ENCODE measurements at regions not wholly inside any gene's neighbourhood (a gene's known extent, or its start where the extent isn't known, plus 50 kb on each side); places are given as distances from the start of the nearest gene placed in this dataset.
"Not testable (repeated sequence)": the region's sequence is repeated elsewhere in the genome, so short reads cannot be mapped to it uniquely, and the experiment has no call there.

GRCh38 chr5:126269511-126269910, 153.7 kb upstream of the GRAMD2B start:
- DNase-seq (ENCODE audit: low spot score) = no peak

- no peak for DNase-seq (ENCODE audit: low spot score)
Observed at GRCh38 chr5:126271141-126271540, 152.1 kb upstream of the GRAMD2B start.

DNA sequence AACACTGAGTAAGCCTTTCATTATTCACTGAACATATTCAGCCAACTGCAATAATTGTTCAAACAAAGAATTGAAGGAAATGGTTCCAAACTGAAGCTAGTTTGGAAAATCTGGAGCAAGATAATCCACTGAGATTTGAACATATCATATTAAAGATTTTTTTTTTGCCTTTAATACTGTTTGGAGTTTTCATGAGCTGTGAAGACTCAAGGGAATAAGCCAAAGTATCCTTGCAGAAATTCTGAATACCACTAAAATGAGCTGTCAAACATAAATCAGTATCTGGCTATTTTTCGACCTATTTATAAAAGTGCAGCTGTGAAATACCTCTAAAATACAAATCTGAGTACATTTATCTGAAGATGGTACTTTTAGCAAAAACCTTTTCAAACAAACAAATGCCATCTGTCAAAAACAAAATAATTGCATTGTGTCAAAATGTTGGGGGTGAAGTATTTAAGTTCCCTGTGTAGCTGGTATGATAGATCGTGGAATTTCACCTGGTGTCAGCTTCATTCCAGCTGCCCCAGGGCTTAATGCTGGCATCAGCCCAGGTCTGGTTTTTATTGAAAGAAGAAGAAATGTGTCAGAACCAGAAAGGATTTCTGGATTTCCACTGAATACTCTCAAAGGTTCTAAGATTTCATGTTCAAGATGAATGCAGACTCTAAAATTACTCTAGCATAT, 149.0 kb upstream of the GRAMD2B start:
- no peak for DNase-seq (ENCODE audit: low spot score)

- DNase-seq (ENCODE audit: low spot score) = peak; percentile 68
Observed at GRCh38 chr5:126274763-126275125, 148.5 kb upstream of the GRAMD2B start.

GRCh38 chr5:126277762-126278161, 145.4 kb upstream of the GRAMD2B start:
- no peak for DNase-seq (ENCODE audit: low spot score)

- DNase-seq (ENCODE audit: low spot score) = no peak
Observed at GRCh38 chr5:126280343-126280742, 142.9 kb upstream of the GRAMD2B start.

DNA sequence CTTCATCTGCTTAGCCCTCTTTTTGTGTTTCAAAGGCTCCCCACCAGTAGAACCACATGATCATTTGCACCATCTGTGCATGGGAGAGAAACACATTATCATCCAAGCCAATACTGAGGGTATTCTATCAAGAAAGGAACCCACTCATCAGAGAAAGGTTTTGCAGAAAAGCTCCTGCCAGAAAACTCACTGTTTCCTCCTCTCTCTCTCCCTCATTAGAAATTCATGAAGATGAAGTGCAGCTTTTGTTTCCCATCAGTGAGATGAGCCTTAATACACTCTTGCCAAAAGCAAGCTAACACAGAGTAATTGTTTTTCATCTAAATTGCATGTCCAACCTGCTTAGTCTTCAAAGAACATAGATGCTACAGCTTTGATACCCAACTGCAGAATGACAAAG, 142.4 kb upstream of the GRAMD2B start:
- no peak for DNase-seq (ENCODE audit: low spot score)

GRCh38 chr5:126284977-126285696, 138.1 kb upstream of the GRAMD2B start:
- DNase-seq (ENCODE audit: low spot score) = no peak

- DNase-seq (ENCODE audit: low spot score) = not testable (repeated sequence)
Observed at GRCh38 chr5:126296121-126296520, 127.1 kb upstream of the GRAMD2B start.

DNA sequence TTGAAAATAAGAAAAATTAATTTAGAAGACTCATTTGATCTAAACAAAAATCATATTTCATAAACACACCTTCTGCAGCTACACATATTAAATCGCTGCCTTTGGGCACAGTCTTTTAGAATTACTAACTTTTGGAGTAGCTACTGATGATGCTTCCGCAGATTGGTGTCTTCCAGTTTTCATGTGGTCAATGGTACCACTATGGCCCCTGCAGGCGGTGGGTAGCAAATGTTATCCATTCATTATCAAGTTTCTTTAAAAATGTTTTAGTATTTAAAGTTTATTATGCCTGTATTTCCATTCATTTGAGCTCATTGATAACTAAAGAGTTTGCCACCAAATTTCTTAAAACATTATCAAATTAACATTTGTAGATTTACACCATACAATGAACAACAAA, 122.9 kb upstream of the GRAMD2B start:
- DNase-seq (ENCODE audit: low spot score) = no peak

- DNase-seq (ENCODE audit: low spot score) = no peak
Observed at GRCh38 chr5:126301056-126301455, 122.2 kb upstream of the GRAMD2B start.

DNA sequence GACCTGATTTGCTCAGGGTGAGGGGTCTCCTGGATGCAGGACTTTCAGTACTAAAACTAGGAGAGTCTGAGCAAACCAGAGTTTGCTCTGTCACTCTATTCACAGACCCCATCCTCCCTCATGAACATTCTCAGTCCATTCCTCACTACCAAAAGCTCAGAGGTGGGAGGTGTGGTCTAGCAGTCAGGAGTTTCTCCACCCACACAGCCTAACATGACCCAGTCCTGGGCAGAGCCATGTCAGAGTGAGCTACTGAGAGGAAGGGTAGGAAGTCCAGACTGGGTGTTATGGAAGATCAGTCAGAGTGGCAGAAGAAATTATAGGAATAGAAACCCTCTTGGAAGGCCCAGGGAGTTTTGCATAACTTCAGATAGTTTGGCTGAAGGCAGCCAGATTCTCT, 113.3 kb upstream of the GRAMD2B start:
- DNase-seq (ENCODE audit: low spot score) = no peak

DNA sequence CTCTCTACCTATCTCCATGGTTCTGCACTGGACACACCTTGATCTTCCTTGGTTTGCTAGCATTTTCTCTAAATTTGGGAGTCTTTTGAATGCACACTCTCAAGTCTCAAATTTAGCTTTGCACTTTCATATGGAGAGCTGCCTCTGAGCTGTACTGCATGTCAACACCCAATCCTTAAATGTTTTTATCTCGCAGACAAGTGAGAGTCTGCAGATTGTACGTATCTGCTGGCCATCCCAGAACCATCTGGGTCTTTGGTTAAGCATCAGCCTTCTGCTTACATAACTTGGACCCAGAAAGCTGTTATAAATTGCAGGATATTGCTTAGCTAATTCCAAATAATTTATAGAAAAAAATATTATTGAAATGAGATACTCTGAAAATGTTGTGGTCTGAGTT, 111.4 kb upstream of the GRAMD2B start:
- DNase-seq (ENCODE audit: low spot score) = no peak

DNA sequence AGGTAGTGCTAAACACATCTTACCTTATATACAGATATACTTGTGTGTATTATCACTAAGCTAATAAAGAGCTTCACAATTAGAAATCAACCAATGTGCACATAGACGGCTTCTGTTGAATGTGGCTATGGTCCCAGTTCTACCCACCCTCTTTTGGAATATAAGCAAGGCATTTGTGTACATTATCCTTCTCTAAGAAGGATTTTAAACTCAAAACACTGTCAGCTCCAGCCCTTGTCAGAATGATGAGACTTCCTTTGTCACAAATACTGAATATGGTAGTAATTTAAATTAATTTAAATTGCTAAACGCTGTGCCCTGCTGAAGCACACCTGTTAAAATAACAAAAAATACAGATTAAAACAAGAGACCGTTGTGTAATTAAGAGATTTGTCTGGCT, 107.9 kb upstream of the GRAMD2B start:
- no peak for DNase-seq (ENCODE audit: low spot score)

- no peak for DNase-seq (ENCODE audit: low spot score)
Observed at GRCh38 chr5:126332326-126332725, 90.9 kb upstream of the GRAMD2B start.

DNA sequence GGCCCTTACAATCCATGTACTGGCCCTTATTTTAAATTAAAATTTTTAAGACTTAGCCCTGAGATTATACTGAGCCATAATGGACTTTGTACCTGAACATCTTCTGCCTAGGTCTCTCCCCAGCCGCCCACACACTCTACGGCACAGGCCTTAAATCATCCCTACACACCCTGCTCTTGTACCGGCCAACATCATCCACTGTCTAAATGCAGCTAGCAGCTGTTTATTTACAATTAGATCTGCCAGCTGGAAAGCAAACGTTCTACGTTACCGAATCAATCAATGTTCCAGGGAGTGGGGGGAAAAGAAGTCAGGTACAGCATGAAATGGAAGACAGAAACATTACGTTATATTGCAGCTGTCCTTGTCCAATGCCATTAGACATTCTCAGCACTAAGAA, 88.4 kb upstream of the GRAMD2B start:
- DNase-seq (ENCODE audit: low spot score) = peak; percentile 27

DNA sequence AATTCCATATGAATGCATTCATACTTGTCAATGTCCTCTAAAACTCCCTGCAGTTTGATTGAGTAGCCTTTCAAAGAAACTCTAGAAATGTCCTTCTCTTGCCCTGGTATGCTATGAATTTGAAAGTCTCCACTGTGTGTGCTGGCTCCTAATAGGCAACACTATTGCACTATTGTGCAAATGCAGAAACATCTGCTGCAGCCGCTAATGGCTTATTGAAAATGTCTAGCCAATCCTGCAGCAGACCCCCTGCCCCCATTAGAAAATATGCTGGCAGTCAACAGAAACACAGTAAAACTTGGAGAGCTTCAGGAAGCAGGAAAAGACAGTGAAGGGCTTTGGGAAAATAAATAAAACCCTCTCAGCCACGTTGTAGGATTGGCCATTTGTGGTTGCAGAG, 87.3 kb upstream of the GRAMD2B start:
- no peak for DNase-seq (ENCODE audit: low spot score)

DNA sequence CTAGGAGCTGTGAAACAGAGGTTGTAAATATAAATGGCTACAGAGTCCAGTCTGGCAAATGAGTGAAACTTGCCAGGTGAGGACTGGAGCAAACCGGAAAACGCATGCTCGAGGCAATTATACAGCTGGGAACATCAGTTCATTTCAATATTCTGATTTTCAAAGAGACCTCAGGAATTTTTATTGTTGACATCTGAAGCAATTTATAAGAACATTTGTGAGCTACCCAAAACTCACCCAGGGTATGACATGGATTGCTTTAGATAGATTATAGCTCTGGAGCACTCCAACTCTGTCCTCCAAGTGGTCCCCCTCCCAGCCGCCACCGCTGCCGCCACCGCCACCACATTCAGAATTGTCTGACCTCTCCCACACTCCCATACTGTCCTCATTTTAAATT, 84.6 kb upstream of the GRAMD2B start:
- DNase-seq (ENCODE audit: low spot score) = no peak

GRCh38 chr5:126339215-126339805, 83.9 kb upstream of the GRAMD2B start:
- DNase-seq (ENCODE audit: low spot score) = peak; percentile 65

- no peak for DNase-seq (ENCODE audit: low spot score)
Observed at GRCh38 chr5:126341906-126342630, 81.1 kb upstream of the GRAMD2B start.

GRCh38 chr5:126348855-126349635, 74.2 kb upstream of the GRAMD2B start:
- no peak for DNase-seq (ENCODE audit: low spot score)

- no peak for DNase-seq (ENCODE audit: low spot score)
Observed at GRCh38 chr5:126351153-126351552, 72.1 kb upstream of the GRAMD2B start.
